NT2/D1 (cell line): ENCODE measurements at regions not wholly inside any gene's neighbourhood (a gene's known extent, or its start where the extent isn't known, plus 50 kb on each side); places are given as distances from the start of the nearest gene placed in this dataset.
"Not testable (repeated sequence)": the region's sequence is repeated elsewhere in the genome, so short reads cannot be mapped to it uniquely, and the experiment has no call there.

Source experiments
- DNase-seq: peaks from one replicate; pipeline ENCODE4 v3.0.0-alpha.2; 2011; ENCODE audit warnings: low read depth, low spot score
- H3K27me3 ChIP-seq: 2 replicates; pipeline ENCODE4 v1.6.0; 2011; ENCODE audit warnings: mild to moderate bottlenecking; ENCODE audit not compliant: insufficient read length, insufficient read depth
- H3K36me3 ChIP-seq: 2 replicates; pipeline ENCODE4 v1.6.1; 2011; ENCODE audit warnings: mild to moderate bottlenecking, low read length, mixed read lengths; ENCODE audit not compliant: insufficient read depth, insufficient read length
- H3K4me1 ChIP-seq: 2 replicates; pipeline ENCODE4 v1.5.1; 2011; ENCODE audit not compliant: insufficient read depth, insufficient read length
- H3K4me3 ChIP-seq: 2 replicates; pipeline ENCODE4 v1.5.1; 2011; ENCODE audit warnings: low read depth; ENCODE audit not compliant: insufficient read length
- H3K9ac ChIP-seq: 2 replicates; pipeline ENCODE4 v1.6.0; 2011; ENCODE audit warnings: low read depth; ENCODE audit not compliant: insufficient read length
- H3K9me3 ChIP-seq: 2 replicates; pipeline ENCODE4 v1.5.1; 2011; ENCODE audit warnings: mild to moderate bottlenecking, low read length; ENCODE audit not compliant: insufficient read depth
- SUZ12 ChIP-seq: IDR thresholded peaks from 2 replicates; pipeline ENCODE4 v1.6.1; 2011; ENCODE audit not compliant: insufficient read length, insufficient read depth; ENCODE audit errors: extremely low read depth
- YY1 ChIP-seq: IDR thresholded peaks from 2 replicates; pipeline ENCODE4 v1.6.1; 2011; ENCODE audit not compliant: insufficient read length, insufficient read depth
- ZNF274 ChIP-seq: IDR thresholded peaks from 2 replicates; pipeline ENCODE4 v1.6.1; 2011; ENCODE audit warnings: mild to moderate bottlenecking, low read depth, low read length

DNA sequence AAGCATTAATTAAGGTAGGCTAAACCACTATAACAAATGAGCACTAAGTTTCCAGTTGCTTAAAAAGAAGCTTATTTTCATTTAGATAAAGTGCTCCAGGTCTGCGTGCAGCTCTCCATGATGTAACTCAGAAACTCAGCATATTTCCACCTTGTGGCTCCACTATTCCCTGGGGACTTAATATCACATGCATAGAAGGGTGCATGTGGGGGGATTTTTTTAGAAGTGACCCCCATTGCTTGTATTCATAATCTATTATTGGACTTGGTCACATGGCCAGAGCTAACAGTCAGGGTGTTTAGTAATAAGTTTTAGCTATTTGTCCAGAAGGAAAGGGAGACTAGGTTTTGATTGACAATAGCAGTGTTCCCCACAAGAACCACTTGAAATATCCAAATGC, 86.8 kb downstream of the TMCO5A start:
- Histone ChIP-seq H3K4me1 (no peaks in the 10 kb centered on the region), H3K9ac (no peak overlapping the region), H3K36me3 (no peaks in the 10 kb centered on the region), H3K9me3 (peaks cover 6% of the 10 kb centered on the region; the same call in 1 of the 2 replicates), H3K27me3 (no peaks in the 10 kb centered on the region), H3K4me3 (no peak overlapping the region)
- no peak for DNase-seq
- no peak for TF ChIP-seq YY1
- TF ChIP-seq ZNF274 = no peak
- no peak for TF ChIP-seq SUZ12

DNA sequence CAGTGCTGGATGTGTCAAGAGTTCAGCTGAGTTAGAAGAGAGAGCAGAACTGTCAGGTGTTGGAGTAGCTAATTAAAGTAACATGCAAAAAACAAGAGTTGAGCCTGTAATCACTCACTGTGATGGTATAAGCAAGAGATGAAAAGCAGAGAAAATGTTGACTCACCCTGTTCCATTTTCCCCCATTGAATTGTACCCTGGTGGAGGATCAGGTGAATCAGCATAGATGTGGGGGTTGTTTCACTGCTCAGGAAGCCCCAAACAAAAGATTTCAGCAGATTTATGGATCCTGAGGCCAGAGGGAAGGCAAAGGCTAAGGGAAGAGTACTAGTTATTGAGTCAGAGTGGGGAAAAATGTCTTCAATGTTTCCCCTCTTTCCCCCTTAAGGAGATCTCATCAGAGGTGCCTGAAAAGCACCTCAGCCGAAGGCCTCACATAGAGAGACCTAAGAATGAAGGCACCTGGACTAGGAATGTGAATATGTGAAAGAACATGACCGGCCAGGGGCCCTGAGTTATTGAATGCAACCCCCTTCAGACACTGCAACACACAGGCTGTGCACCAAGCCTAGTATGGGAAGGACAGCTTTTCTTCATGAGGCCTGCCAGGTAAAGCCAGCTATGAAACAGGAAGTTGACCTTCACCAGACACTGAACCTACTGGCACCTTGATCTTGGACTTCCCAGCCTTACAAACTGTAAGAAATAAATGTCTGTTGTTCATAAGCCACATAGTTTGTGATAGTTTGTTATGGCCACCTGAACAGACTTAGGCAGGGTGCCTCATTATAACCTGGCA, 90.1 kb downstream of the TMCO5A start:
- H3K4me1 ChIP-seq = no peaks in the 10 kb centered on the region
- no peaks in the 10 kb centered on the region for H3K27me3 ChIP-seq
- TF ChIP-seq SUZ12 (no peak), ZNF274 (no peak), YY1 (no peak)
- no peak for DNase-seq
- no peaks in the 10 kb centered on the region for H3K36me3 ChIP-seq
- no peak overlapping the region for H3K9ac ChIP-seq
- H3K9me3 ChIP-seq = peaks cover 6% of the 10 kb centered on the region; the same call in 1 of the 2 replicates
- no peak overlapping the region for H3K4me3 ChIP-seq

DNA sequence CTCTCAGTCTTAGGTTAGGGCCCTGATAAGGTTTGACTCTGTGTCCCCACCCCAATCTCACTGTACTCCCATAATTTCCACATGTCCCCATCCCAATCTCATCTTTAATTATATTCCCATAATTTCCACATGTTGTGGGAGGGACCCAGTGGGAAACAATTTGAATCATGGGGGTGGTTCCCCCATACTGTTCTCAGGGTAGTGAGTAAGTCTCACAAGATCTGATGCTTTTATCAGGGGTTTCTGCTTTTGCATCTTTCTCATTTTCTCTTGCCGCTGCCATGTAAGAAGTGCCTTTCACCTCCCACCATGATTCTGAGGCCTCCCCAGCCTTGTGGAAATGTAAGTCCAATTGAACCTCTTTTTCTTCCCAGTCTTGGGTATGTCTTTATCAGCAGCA, 91.2 kb downstream of the TMCO5A start:
- not testable (repeated sequence) for H3K4me1 ChIP-seq, DNase-seq, H3K9ac ChIP-seq, H3K36me3 ChIP-seq, H3K27me3 ChIP-seq, H3K9me3 ChIP-seq, H3K4me3 ChIP-seq

DNA sequence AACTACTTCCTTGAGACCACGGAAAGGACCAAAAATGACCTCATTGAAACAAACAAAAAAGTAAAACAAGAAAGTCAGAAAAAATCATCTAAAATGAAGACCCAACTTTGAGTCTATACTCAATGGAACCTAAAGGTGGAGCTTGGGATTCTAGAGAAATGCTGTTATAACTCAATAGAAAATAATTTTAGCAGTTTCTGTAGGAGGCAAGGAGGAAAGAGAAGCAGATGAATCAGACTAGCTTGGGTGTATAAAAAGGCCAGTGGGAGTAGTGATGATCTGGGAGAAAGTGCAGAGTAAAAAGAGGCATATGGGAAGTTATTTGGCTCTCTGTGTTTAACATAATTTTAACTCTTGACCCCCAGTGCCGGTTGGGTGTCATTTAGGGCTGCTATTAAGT, 94.4 kb downstream of the TMCO5A start:
- H3K36me3 ChIP-seq = no peaks in the 10 kb centered on the region
- H3K9ac ChIP-seq = no peak overlapping the region
- DNase-seq = no peak
- TF ChIP-seq SUZ12 (no peak), YY1 (no peak), ZNF274 (no peak)
- H3K27me3 ChIP-seq = no peaks in the 10 kb centered on the region
- H3K4me1 ChIP-seq = no peaks in the 10 kb centered on the region
- H3K4me3 ChIP-seq = no peak overlapping the region
- no peaks in the 10 kb centered on the region; the same call in 1 of the 2 replicates for H3K9me3 ChIP-seq

DNA sequence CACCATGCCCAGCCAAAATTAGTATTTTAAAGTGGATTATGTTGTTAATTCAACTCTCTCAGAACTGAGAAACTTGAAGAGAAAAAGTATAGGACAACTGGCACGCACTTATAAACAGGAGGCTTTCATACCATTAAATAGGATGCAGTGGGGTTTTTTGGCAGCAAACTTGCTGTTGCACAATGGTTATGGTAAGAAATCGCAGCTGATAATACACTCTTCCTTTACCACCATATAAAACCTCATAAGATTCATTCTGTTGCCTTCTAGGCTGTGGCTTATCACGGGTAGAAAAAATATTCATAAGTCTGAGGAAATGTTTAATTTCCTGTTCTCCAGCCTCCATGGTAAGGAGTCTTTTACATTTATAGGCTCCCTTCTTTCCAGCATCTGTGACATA, 95.3 kb downstream of the TMCO5A start:
- TF ChIP-seq SUZ12 = no peak
- TF ChIP-seq ZNF274 = no peak
- no peak for TF ChIP-seq YY1
- H3K4me1 ChIP-seq = no peaks in the 10 kb centered on the region
- H3K27me3 ChIP-seq = no peaks in the 10 kb centered on the region
- no peaks in the 10 kb centered on the region for H3K9me3 ChIP-seq
- H3K4me3 ChIP-seq = no peak overlapping the region
- no peaks in the 10 kb centered on the region for H3K36me3 ChIP-seq
- DNase-seq = no peak
- no peak overlapping the region for H3K9ac ChIP-seq

DNA sequence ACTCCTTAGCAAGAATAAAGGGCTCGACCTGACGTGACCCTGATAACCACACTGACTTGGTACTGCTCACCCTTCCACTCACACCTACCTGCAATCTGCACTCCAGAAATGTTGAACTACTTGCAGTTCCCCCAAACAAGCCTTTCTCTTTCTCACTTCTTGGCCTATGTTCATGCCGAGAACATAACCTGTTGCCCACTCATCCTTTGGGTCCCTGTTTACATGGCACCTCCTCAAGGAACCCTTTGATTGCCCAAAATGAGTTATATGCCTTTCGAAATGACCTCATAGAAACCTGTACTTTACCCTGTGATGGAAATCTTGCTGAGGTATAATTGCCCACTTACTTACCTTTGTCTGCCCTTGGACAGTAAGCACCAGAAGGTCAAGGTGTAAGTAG, 96.2 kb downstream of the TMCO5A start:
- H3K9me3 ChIP-seq = no peaks in the 10 kb centered on the region
- no peaks in the 10 kb centered on the region for H3K36me3 ChIP-seq
- H3K27me3 ChIP-seq = no peaks in the 10 kb centered on the region
- DNase-seq = no peak
- no peaks in the 10 kb centered on the region for H3K4me1 ChIP-seq
- no peak for TF ChIP-seq YY1
- no peak for TF ChIP-seq SUZ12
- no peak overlapping the region for H3K9ac ChIP-seq
- H3K4me3 ChIP-seq = no peak overlapping the region

DNA sequence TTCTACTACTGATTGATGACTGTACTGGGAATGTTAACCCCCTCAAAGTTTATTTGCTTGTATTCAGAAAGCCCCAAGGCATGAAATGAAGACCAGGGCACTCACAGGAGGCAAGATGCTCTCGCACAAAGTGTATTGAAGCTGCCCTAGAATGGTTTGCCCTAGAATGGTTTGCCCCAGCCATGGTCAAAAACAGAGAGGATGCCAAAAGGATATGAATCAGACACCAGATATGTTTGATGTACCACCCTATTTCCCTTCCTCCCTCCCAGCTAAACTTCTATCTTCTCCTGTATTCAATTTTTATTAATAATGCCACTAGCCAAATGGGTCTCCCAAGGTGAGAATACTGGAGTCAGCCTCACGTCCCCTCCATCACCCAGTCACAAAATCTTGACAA, 101.3 kb downstream of the TMCO5A start:
- Histone ChIP-seq H3K9me3 (no peaks in the 10 kb centered on the region), H3K4me1 (no peaks in the 10 kb centered on the region), H3K36me3 (no peaks in the 10 kb centered on the region), H3K4me3 (no peak overlapping the region), H3K27me3 (no peaks in the 10 kb centered on the region), H3K9ac (no peak overlapping the region)
- TF ChIP-seq YY1 (no peak), SUZ12 (no peak), ZNF274 (no peak)
- no peak for DNase-seq

DNA sequence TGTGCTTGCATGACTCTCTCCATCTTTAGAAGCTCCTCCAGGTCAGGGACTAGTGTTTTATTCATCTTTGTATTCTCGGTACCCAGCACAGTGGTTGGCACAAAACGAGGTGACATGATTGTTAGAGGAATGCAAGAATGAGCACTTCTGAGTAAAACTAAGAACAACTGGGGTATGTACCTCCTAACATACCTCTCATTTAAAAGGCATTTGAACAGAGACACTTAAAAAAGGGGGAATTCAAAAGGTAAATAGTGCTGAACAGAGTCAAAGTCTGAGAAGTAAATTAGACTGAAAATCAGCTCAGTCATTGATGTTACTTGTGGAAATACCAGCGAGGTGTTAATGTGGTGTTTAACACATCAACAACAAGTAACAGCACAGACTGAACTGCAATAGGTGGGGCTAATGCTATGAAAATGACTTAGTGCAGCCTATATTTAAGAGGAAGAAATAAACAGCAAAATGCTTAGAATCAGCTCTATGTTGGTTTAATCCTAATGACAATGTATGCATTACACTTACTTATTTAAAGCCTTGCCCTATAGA, 102.4 kb downstream of the TMCO5A start:
- TF ChIP-seq SUZ12 (no peak), ZNF274 (no peak), YY1 (no peak)
- Histone ChIP-seq H3K4me3 (no peak overlapping the region), H3K36me3 (no peaks in the 10 kb centered on the region), H3K4me1 (no peaks in the 10 kb centered on the region), H3K9me3 (no peaks in the 10 kb centered on the region), H3K27me3 (no peaks in the 10 kb centered on the region), H3K9ac (no peak overlapping the region)
- no peak for DNase-seq
